ENCODE measurements at regions not wholly inside any gene's neighbourhood (a gene's known extent, or its start where the extent isn't known, plus 50 kb on each side); places are given as distances from the start of the nearest gene placed in this dataset.
"Not testable (repeated sequence)": the region's sequence is repeated elsewhere in the genome, so short reads cannot be mapped to it uniquely, and the experiment has no call there.

DNA sequence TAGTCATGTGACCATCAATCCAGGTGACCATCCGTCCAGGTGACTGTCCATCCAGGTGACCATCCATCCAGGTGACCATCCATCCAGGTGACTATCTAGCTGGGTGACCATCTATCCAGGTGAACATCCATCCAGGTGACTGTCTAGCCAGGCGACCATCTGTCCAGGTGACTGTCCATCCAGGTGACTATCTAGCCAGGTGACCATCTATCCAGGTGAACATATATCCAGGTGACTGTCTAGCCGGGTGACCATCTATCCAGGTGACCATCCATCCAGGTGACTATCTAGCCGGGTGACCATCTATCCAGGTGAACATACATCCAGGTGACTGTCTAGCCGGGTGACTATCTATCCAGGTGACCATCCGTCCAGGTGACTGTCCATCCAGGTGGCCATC lies 306.2 kb downstream of the NDUFA10 start:
- not testable (repeated sequence) for TF ChIP-seq ZFPM2 (CRISPR knock-in tag; IDR thresholded peaks at IDR 0.05); POLR2A (conservative IDR thresholded peaks at IDR 0.05); SRF (CRISPR knock-in tag; IDR thresholded peaks at IDR 0.05); GABPA (tag; conservative IDR thresholded peaks at IDR 0.05; ENCODE audit: low read depth)
